Urinary bladder (tissue), 3 donors: ENCODE measurements at regions not wholly inside any gene's neighbourhood (a gene's known extent, or its start where the extent isn't known, plus 50 kb on each side); places are given as distances from the start of the nearest gene placed in this dataset.

Experiments
- DNase-seq: peaks from one replicate; pipeline ENCODE4 v3.0.0-alpha.2; 2015; ENCODE audit errors: extremely low spot score
- H3K27ac ChIP-seq: one replicate; pipeline ENCODE4 v1.5.1; 2013; ENCODE audit warnings: low read depth, mild to moderate bottlenecking, moderate library complexity
- H3K36me3 ChIP-seq: one replicate; pipeline ENCODE4 v1.6.1; 2013; ENCODE audit warnings: mild to moderate bottlenecking, moderate library complexity; ENCODE audit not compliant: insufficient read depth
- H3K4me1 ChIP-seq: one replicate; pipeline ENCODE4 v1.6.1; 2013; ENCODE audit warnings: mild to moderate bottlenecking, moderate library complexity; ENCODE audit not compliant: insufficient read depth
- H3K4me3 ChIP-seq: one replicate; pipeline ENCODE4 v1.5.1; 2013; ENCODE audit warnings: low read depth, low read length
- WGBS: extraction: QIAGEN DNeasy Blood & Tissue Kit; methylation state at CpG from one replicate; pipeline ENCODE4 v1.1.7; 2013; 5-methylcytosine and 5-hydroxymethylcytosine counted together
- donor health status: healthy with polysubstance abuse.
- donor health status: healthy.

DNA sequence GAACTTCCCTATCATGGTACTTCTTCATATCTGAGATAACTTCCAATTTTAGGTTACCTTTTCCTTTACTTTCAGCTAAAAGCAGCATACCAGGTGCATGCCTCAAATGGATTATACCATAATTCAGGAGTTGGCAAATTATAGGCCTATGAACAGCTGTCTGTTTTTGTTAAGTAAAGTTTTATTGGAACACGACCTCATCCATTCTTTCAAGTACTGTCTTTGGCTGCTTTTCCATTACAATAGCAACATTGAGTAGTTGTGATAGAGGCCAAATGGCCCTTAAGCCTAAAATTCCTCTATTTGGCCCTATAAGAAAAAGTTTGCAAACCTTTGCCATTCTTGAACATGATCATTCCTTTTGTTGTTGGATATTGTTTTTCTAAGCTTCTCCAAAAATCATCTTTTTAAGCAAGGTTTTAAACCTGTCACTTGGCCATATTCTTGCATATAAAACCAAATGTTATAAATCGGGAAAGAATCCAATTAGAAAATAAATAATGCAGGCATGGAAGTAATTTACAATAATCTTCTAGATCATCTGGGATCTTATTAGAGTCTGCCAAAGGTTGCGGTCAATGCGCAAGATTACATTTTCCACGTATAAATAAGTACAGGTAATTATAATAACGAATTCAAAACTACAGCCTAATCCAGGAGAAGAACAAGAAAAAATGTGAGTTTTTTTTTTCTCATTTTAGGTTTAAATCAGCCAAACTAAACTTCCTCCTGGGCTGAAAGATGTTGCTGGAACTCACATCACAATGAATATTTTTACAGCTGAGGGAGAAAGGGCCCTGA is 226.5 kb upstream of the ANKRD55 start:
- WGBS: 69% methylated on average over 6 of the region's 6 CpGs
- H3K27ac ChIP-seq: no peak overlapping the region
- H3K4me1 ChIP-seq: no peaks in the 10 kb centered on the region
- no peak for DNase-seq
- H3K4me3 ChIP-seq: no peak overlapping the region
- H3K36me3 ChIP-seq: no peaks in the 10 kb centered on the region

DNA sequence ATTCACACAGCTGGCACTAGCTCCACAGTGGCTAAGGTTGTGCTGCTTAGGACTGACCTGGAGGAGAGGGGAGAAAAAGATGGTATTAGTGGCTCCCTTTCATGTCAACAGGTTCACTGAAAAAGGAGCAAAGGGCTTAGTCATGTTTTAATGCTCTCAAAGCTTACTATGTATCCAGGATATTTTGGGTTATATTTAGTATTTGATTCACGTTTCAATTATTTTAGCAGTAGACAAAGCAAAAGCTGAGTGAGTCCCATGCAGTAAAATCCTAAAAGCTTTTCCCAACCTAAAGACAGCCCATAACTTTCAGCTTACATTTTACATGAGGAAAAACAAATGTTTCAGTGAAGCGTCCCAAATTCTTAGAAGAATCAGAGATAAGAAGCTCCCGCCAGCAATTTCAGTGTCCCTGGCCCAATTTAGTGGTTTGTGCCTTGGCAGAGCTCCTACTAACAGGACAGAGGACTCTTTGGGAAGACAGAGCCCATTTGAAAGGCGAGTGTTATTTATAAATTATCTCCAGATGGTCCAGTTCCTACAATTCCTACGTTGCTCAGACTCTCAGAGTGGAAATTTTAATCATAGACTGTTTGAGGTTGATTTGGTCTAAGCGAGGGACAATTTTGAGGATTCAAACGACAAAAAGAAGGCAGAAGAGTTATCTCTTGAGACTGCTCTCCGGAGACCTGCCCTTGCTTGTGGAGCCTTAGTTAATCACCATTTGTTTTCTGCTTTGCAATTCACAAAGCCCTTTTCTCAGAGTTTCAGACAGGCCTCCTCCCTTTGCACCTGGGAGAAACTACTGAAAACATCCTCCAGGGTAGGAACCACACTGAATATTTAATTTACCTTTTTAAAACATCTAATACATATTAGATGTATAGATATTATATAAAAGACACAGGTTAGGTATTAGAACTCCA is 225.0 kb upstream of the ANKRD55 start:
- DNase-seq: peak; percentile 68
- no peaks in the 10 kb centered on the region for H3K36me3 ChIP-seq
- WGBS: 31% methylated on average over 8 of the region's 8 CpGs
- H3K4me1 ChIP-seq: no peaks in the 10 kb centered on the region
- no peak overlapping the region for H3K27ac ChIP-seq
- H3K4me3 ChIP-seq: no peak overlapping the region

DNA sequence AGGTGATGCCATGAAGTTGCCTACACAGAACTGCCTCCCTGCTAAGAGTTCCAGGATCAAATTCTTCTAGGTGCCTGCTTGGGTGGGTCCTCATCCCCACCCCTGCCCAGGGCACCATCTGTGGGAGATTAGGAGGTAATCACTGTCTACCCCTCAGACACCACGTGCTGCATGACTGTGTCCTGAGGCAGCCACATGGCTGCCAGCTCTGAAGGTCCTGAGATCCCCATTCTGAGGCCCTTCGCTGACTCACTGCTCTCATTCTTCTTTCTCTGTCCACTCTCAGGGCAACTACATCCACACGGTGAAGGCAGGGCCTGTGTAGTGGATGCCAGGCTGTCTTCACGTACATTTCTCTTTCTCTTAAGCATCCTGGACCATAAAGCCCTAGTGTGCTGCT is 222.9 kb upstream of the ANKRD55 start:
- Histone ChIP-seq H3K4me1 (no peaks in the 10 kb centered on the region), H3K4me3 (no peak overlapping the region), H3K27ac (no peak overlapping the region), H3K36me3 (no peaks in the 10 kb centered on the region)
- no peak for DNase-seq
- 95% methylated on average over 4 of the region's 4 CpGs for WGBS

DNA sequence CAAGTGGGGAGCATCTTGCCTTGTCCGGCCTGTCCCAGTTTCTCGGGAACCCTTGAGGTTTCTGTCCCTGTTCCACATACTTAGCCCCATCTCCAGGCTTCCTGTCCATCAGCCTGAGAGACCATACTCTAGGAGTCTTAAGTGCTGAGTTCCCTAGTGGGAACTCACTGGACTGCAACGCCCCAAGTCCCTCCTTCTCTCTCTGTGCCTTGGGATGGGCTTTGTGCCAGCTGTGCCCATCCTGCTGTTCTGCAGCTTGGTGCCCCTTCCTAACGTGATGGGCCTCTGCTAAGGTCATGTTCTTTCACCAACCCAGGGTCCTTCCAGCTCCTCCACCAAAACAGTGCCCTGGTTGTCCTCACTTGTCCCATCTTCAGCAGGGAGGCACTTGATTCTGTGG is 222.3 kb upstream of the ANKRD55 start:
- DNase-seq: no peak
- Histone ChIP-seq H3K27ac (no peak overlapping the region), H3K4me1 (no peaks in the 10 kb centered on the region), H3K4me3 (no peak overlapping the region), H3K36me3 (no peaks in the 10 kb centered on the region)
- WGBS: 95% methylated on average over 4 of the region's 4 CpGs

DNA sequence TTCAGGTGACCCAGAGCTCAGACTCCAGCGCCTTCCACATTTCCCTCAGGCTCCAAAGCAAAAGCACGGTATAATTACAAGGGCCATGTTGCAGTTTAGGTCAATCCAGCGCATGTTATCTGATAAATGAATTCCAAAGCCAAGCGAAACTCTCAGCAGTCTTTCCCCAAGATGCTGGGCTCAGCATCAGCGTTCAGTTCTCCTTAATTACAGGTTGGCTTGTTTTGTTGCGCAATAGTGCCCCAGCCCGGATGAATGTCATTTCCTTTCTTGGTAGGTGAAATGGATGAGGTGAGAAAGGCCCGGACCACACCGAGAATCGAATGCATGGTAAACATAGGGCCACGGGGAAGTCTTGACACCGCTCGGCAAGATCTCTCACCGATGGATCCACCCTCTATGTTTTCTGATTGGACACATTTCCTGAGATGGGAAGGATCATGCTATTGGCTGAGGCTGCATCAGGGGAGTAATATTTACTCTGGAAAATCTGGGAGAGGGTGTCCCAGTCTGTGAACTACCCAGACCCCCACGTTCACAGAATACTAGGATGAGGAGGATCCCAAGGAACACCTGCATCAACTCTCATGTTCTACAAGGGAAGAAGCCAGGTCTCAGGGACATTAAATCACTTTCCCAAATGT is 221.2 kb upstream of the ANKRD55 start:
- H3K36me3 ChIP-seq: no peaks in the 10 kb centered on the region
- no peaks in the 10 kb centered on the region for H3K4me1 ChIP-seq
- DNase-seq: no peak
- H3K4me3 ChIP-seq: no peak overlapping the region
- WGBS: 93% methylated on average over 15 of the region's 15 CpGs
- H3K27ac ChIP-seq: no peak overlapping the region

DNA sequence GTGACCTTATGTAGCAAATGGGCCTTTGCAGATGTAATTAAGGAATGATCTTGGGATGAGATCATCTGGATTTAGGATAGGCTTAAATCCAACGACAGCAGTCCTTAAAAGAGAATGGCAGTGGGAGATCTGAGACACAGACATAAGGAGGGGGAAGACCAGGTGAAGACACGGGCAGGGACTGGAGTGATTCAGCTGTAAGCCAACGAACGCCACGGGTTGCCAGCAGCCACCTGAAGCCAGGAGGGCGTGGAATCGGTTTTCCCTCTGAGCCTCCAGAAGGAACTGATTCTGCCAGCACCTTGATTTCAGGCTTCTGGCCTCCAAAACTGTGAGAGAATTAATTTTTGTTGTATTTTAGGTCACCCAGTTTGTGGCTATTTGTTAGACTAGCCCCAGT is 218.6 kb upstream of the ANKRD55 start:
- WGBS: 87% methylated on average over 7 of the region's 7 CpGs
- Histone ChIP-seq H3K27ac (no peak overlapping the region), H3K36me3 (no peaks in the 10 kb centered on the region), H3K4me3 (no peak overlapping the region), H3K4me1 (no peaks in the 10 kb centered on the region)
- DNase-seq: no peak

DNA sequence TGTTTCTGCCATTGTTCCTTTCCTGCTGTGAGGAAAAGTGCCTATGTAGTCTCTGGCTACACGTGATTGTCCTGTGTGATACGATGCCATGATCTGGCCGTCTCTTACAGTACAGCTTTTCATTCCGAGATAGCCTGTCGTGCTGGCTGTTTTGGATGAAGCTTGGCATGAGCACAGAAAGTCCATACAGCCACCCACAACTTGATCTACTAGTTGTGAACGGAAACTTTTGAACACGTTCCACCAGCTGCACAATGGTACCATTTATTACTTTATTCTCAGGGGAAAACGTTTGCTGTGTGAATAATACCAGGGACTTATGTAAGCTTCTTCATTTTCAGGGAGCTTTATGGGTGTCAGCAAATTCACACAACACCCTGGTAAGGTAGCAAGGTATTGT is 217.6 kb upstream of the ANKRD55 start:
- Histone ChIP-seq H3K36me3 (no peaks in the 10 kb centered on the region), H3K4me1 (no peaks in the 10 kb centered on the region), H3K27ac (no peak overlapping the region), H3K4me3 (no peak overlapping the region)
- no peak for DNase-seq
- WGBS: 82% methylated on average over 8 of the region's 8 CpGs

DNA sequence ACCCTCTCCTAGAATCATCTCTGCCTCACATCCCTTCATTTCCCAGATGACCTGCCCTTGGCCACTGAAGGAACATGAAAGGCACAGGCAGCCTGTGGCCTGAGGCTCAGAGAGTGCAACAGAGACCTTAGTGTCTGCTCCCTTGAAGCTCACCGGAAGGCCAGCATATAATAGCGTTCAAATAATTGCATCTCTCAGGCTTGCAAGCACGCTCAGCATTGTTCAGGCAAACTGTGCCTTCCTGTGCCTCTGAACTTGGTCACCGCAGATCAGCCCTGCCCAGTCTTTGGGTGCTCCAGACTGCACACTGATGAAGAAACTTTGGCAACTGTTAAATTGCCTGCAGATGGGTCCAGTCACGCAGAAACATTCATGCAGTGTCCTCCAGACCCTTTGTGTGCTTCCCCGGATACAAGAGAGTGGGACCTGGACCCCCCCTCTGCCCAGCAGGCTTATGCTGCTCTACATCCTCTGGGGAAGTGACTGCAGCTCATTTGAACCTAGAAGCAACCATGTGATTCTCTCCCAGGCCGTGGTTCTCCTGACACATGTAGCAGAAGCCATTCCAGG is 216.0 kb upstream of the ANKRD55 start:
- Histone ChIP-seq H3K4me3 (no peak overlapping the region), H3K4me1 (no peaks in the 10 kb centered on the region), H3K27ac (no peak overlapping the region), H3K36me3 (no peaks in the 10 kb centered on the region)
- WGBS: 88% methylated on average over 7 of the region's 7 CpGs
- no peak for DNase-seq

DNA sequence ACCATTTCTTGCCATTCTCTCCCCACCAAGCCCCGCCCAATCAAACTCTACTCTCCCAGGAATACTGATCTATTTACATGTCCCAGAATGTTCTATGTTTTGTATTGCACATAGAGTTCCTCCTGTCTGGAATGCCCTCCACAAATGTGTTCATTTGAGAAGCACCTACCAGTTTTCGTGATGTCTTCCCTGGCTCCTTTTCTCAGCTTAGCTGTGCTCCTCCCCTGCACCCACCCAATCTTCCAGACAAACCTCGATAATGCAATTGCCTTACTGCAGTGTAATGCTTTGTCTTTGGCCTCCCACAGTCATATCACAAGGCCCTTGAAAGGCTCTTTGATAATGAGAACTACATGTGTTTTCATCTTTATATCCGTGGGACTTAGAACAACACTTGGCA is 214.5 kb upstream of the ANKRD55 start:
- H3K36me3 ChIP-seq: no peaks in the 10 kb centered on the region
- H3K4me1 ChIP-seq: no peaks in the 10 kb centered on the region
- 79% methylated on average over 4 of the region's 4 CpGs for WGBS
- H3K4me3 ChIP-seq: no peak overlapping the region
- no peak overlapping the region for H3K27ac ChIP-seq
- DNase-seq: no peak

DNA sequence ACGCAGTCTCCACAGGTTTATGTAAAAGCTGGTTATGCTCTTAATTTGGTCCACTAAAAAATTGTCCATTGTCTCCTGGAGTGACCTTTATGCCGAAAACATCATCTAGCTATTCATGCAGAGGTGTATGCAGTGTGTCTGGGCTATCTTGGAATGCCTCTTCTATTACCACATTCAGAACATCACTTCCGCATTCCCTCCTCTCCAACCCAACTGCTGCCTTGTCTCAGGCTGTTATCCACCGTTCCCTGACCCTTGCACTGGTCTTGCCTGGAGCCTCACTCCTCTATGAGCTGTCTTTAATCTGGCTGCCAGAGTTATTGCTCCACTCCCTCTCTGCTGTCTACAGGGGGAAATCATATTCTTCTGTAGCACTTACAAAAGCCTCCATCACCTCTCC is 214.1 kb upstream of the ANKRD55 start:
- WGBS: 88% methylated on average over 4 of the region's 4 CpGs
- no peak for DNase-seq
- H3K36me3 ChIP-seq: no peaks in the 10 kb centered on the region
- H3K4me1 ChIP-seq: no peaks in the 10 kb centered on the region
- H3K27ac ChIP-seq: no peak overlapping the region
- H3K4me3 ChIP-seq: no peak overlapping the region

DNA sequence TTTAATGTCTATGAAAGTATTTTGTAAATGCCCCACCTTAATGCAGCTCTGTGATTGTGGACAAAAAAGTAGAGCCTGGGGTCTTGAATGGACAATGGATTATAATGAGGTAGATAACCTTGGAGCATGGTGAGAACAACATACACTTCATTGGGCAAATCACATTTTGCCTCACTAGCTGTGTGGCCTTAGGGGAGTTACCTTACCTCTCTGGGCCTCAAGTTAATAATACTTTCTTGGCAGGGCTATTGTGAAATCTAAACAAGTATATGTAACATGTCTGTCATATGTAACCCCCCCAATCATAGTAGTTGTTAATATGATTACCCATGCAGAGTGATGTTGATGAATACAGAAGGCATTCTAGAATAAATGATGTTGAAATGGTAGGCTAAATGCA is 213.6 kb upstream of the ANKRD55 start:
- no peaks in the 10 kb centered on the region for H3K36me3 ChIP-seq
- no peak for DNase-seq
- H3K4me1 ChIP-seq: no peaks in the 10 kb centered on the region
- H3K4me3 ChIP-seq: no peak overlapping the region
- no peak overlapping the region for H3K27ac ChIP-seq

DNA sequence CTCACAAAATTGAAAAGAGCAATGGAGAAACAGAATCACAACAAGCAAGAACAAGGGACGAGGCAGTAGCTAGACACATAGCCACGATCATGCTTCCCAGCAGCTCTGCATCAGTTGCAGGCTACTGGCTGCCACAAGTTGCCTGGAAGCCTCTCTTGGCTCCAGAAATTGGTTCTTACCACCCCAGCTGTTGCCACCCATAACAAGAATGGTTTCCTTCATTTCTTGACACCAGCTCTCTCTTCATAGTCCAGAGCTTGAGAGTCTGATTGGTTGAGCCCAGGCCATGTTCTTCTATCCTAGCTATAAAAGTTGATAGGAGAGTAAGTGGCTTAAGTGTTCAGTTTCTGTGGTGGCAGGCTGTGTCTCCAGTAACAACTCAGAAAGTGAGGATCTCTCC is 210.7 kb upstream of the ANKRD55 start:
- Histone ChIP-seq H3K27ac (no peak overlapping the region), H3K4me1 (no peaks in the 10 kb centered on the region), H3K36me3 (no peaks in the 10 kb centered on the region), H3K4me3 (no peak overlapping the region)
- WGBS: 92% methylated on average over 2 of the region's 2 CpGs
- DNase-seq: no peak

DNA sequence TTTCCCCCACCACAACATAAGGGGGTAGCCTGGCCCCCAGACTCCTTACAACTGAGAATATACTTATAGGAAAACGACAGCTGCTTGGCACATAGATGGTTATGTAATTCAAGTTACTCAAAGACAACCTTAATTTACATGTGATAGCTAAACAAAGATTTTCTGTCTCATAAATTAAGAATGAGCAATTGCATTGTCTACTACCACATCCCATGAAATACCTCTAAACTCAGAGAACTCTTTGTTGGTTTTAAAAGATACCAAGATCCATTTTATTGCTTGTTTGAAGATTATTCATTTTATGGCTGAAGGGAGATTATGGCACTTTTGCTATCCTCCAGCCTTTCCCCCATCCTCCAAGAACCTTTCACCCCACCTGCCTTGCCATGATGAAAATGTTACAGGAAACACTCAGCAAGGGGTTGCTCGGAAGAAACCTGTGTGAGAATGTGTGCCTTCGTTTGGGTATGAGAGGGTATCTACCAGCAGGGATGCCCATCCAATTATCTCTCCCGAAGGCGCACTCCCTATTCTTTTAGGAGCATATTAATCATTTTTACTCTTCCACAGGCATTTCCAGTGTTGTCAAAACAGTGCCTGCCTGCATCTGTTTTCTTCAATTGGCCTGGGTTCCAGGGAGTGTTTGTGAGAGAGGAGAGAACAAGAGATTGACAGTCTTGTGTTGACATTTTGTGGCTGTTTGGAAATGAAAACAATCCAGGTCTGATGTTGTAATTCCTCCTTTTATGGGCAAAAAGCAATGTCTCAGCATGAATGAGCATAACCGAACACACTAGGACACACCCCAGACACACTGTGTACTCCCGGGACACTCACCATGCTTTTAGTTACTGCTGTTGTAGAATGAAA is 208.0 kb upstream of the ANKRD55 start:
- no peaks in the 10 kb centered on the region for H3K36me3 ChIP-seq
- no peak for DNase-seq
- no peaks in the 10 kb centered on the region for H3K4me1 ChIP-seq
- no peak overlapping the region for H3K27ac ChIP-seq
- no peak overlapping the region for H3K4me3 ChIP-seq
- WGBS: 55% methylated on average over 7 of the region's 7 CpGs
